ENCODE measurements at regions not wholly inside any gene's neighbourhood (a gene's known extent, or its start where the extent isn't known, plus 50 kb on each side); places are given as distances from the start of the nearest gene placed in this dataset.

DNA sequence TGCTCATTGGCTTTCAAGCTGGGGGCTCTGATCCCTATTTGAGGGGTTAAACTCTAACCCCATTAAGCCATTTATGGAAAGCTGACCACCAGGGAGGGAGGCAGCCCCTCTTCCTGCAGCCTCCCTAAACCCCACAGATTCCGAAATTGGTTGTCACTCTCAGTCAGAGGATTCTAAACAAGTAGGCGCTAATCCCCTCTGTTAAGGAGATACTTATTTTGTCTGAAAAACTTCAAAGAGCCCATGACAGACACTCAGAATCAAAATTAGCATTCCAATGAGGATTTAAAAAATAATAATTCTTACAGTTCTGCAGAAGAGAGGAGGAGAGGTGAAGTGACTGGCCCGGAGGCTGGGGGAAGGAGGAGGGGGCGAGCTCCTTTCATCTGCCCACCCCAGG is 69.7 kb upstream of the LMO1 start:
- TF ChIP-seq, protein P1, sequence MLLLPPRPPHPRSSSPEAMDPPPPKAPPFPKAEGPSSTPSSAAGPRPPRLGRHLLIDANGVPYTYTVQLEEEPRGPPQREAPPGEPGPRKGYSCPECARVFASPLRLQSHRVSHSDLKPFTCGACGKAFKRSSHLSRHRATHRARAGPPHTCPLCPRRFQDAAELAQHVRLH (CRISPR knock-in tag; IDR thresholded peaks at IDR 0.05; ENCODE audit: borderline replicate concordance, low read depth) = no peak
- TF ChIP-seq SETDB1 (CRISPR knock-in tag; IDR thresholded peaks at IDR 0.05; ENCODE audit: borderline replicate concordance) (no peak), CREB1 (IDR thresholded peaks at IDR 0.05) (no peak), CREB1 (CRISPR knock-in tag; IDR thresholded peaks at IDR 0.05) (no peak), STAT6 (CRISPR knock-in tag; IDR thresholded peaks at IDR 0.05; ENCODE audit: borderline replicate concordance) (no peak), ZNF550 (CRISPR knock-in tag; IDR thresholded peaks at IDR 0.05; ENCODE audit: borderline replicate concordance) (no peak), CEBPB (IDR thresholded peaks at IDR 0.05; ENCODE audit: borderline replicate concordance, low read depth, low read length) (no peak)
- TF ChIP-seq, protein P2, sequence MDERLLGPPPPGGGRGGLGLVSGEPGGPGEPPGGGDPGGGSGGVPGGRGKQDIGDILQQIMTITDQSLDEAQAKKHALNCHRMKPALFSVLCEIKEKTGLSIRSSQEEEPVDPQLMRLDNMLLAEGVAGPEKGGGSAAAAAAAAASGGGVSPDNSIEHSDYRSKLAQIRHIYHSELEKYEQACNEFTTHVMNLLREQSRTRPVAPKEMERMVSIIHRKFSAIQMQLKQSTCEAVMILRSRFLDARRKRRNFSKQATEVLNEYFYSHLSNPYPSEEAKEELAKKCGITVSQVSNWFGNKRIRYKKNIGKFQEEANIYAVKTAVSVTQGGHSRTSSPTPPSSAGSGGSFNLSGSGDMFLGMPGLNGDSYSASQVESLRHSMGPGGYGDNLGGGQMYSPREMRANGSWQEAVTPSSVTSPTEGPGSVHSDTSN (CRISPR knock-in tag; IDR thresholded peaks at IDR 0.05) = no peak
- TF ChIP-seq, protein P3, sequence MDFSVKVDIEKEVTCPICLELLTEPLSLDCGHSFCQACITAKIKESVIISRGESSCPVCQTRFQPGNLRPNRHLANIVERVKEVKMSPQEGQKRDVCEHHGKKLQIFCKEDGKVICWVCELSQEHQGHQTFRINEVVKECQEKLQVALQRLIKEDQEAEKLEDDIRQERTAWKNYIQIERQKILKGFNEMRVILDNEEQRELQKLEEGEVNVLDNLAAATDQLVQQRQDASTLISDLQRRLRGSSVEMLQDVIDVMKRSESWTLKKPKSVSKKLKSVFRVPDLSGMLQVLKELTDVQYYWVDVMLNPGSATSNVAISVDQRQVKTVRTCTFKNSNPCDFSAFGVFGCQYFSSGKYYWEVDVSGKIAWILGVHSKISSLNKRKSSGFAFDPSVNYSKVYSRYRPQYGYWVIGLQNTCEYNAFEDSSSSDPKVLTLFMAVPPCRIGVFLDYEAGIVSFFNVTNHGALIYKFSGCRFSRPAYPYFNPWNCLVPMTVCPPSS (IDR thresholded peaks at IDR 0.05) = no peak
- TF ChIP-seq, protein P4, sequence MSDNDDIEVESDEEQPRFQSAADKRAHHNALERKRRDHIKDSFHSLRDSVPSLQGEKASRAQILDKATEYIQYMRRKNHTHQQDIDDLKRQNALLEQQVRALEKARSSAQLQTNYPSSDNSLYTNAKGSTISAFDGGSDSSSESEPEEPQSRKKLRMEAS (IDR thresholded peaks at IDR 0.05) = no peak

Measured in HepG2 (cell line).